ENCODE measurements at regions not wholly inside any gene's neighbourhood (a gene's known extent, or its start where the extent isn't known, plus 50 kb on each side); places are given as distances from the start of the nearest gene placed in this dataset.
"Not testable (repeated sequence)": the region's sequence is repeated elsewhere in the genome, so short reads cannot be mapped to it uniquely, and the experiment has no call there.

- no peaks in the 10 kb centered on the region for H3K27me3 ChIP-seq
- DNase-seq (ENCODE audit: low read depth in 1 of 2, low spot score in 1 of 2), result no peak
Observed at GRCh38 chr13:87331178-87331577, 340.0 kb upstream of the SLITRK5 start.

GRCh38 chr13:87333599-87333998 lies 337.6 kb upstream of the SLITRK5 start:
- no peak overlapping the region for H3K4me3 ChIP-seq

More at GRCh38 chr13:87331178-87331577, 340.0 kb upstream of the SLITRK5 start:
- H3K27ac ChIP-seq, result no peak overlapping the region
- no peak overlapping the region for H3K4me3 ChIP-seq
- TF ChIP-seq CTCF (IDR thresholded peaks at IDR 0.05; ENCODE audit: low read depth, low read length), result no peak
- no peaks in the 10 kb centered on the region for H3K4me1 ChIP-seq (ENCODE audit: low read depth)
- H3K9me3 ChIP-seq (ENCODE audit: low read depth), result no peaks in the 10 kb centered on the region
- no peaks in the 10 kb centered on the region for H3K36me3 ChIP-seq

GRCh38 chr13:87334176-87334575 lies 337.0 kb upstream of the SLITRK5 start:
- Histone ChIP-seq H3K27ac (no peak overlapping the region), H3K4me3 (no peak overlapping the region), H3K36me3 (no peaks in the 10 kb centered on the region), H3K9me3 (ENCODE audit: low read depth) (no peaks in the 10 kb centered on the region), H3K4me1 (ENCODE audit: low read depth) (no peaks in the 10 kb centered on the region), H3K27me3 (no peaks in the 10 kb centered on the region)
- no peak for DNase-seq (ENCODE audit: low read depth in 1 of 2, low spot score in 1 of 2)
- no peak for TF ChIP-seq CTCF (IDR thresholded peaks at IDR 0.05; ENCODE audit: low read depth, low read length)

More at GRCh38 chr13:87333599-87333998, 337.6 kb upstream of the SLITRK5 start:
- H3K36me3 ChIP-seq, result no peaks in the 10 kb centered on the region
- H3K27ac ChIP-seq, result no peak overlapping the region
- H3K27me3 ChIP-seq, result no peaks in the 10 kb centered on the region
- H3K4me1 ChIP-seq (ENCODE audit: low read depth), result no peaks in the 10 kb centered on the region
- H3K9me3 ChIP-seq (ENCODE audit: low read depth), result no peaks in the 10 kb centered on the region
- DNase-seq (ENCODE audit: low read depth in 1 of 2, low spot score in 1 of 2), result no peak
- TF ChIP-seq CTCF (IDR thresholded peaks at IDR 0.05; ENCODE audit: low read depth, low read length), result no peak

- not testable (repeated sequence) for H3K4me3 ChIP-seq; H3K36me3 ChIP-seq; H3K9me3 ChIP-seq (ENCODE audit: low read depth); H3K27ac ChIP-seq; H3K4me1 ChIP-seq (ENCODE audit: low read depth); H3K27me3 ChIP-seq; DNase-seq (ENCODE audit: low read depth in 1 of 2, low spot score in 1 of 2)
Observed at GRCh38 chr13:87336346-87336889, 334.8 kb upstream of the SLITRK5 start.

GRCh38 chr13:87344176-87344575 lies 327.0 kb upstream of the SLITRK5 start:
- no peak for DNase-seq (ENCODE audit: low read depth in 1 of 2, low spot score in 1 of 2)
- H3K4me3 ChIP-seq, result no peak overlapping the region
- no peaks in the 10 kb centered on the region for H3K4me1 ChIP-seq (ENCODE audit: low read depth)
- no peaks in the 10 kb centered on the region for H3K27me3 ChIP-seq
- TF ChIP-seq CTCF (IDR thresholded peaks at IDR 0.05; ENCODE audit: low read depth, low read length), result no peak
- no peak overlapping the region for H3K27ac ChIP-seq
- no peaks in the 10 kb centered on the region for H3K36me3 ChIP-seq
- no peaks in the 10 kb centered on the region for H3K9me3 ChIP-seq (ENCODE audit: low read depth)

- TF ChIP-seq CTCF (IDR thresholded peaks at IDR 0.05; ENCODE audit: low read depth, low read length), result no peak
- Histone ChIP-seq H3K4me1 (ENCODE audit: low read depth) (no peaks in the 10 kb centered on the region), H3K27me3 (no peaks in the 10 kb centered on the region), H3K36me3 (no peaks in the 10 kb centered on the region), H3K4me3 (no peak overlapping the region), H3K27ac (no peak overlapping the region), H3K9me3 (ENCODE audit: low read depth) (no peaks in the 10 kb centered on the region)
- DNase-seq (ENCODE audit: low read depth in 1 of 2, low spot score in 1 of 2), result no peak
Observed at GRCh38 chr13:87355451-87355850, 315.7 kb upstream of the SLITRK5 start.

All from cardiac muscle cell (in vitro differentiated cells and primary cell).